Superior temporal gyrus (tissue), 1 donor: ENCODE measurements at regions not wholly inside any gene's neighbourhood (a gene's known extent, or its start where the extent isn't known, plus 50 kb on each side); places are given as distances from the start of the nearest gene placed in this dataset.

Experiments
- DNase-seq: peaks from one replicate; pipeline ENCODE4 v3.0.0-alpha.2; 2016; ENCODE audit errors: extremely low spot score

GRCh38 chr15:46416544-46416943 lies 781.7 kb downstream of the SQOR start:
- DNase-seq = no peak

DNA sequence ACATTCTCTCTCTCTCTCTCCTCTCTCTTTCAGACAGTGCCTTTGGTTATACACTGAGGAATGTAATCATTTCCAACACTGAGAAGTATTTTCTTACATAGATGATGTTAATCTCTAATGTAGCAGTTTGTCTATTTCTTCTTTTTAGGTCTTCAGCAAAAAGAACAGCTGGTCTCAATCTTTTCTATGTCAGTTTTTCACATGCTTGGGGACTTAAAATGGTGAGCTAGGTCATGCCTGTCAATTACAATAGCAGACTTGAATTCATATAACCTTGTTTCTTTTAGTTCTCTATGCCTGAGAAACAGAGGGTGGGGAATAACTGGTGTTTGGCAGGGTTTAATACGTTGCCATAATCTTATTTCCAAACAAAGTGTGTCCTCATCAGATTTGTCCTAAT lies 786.2 kb downstream of the SQOR start:
- DNase-seq = no peak

DNA sequence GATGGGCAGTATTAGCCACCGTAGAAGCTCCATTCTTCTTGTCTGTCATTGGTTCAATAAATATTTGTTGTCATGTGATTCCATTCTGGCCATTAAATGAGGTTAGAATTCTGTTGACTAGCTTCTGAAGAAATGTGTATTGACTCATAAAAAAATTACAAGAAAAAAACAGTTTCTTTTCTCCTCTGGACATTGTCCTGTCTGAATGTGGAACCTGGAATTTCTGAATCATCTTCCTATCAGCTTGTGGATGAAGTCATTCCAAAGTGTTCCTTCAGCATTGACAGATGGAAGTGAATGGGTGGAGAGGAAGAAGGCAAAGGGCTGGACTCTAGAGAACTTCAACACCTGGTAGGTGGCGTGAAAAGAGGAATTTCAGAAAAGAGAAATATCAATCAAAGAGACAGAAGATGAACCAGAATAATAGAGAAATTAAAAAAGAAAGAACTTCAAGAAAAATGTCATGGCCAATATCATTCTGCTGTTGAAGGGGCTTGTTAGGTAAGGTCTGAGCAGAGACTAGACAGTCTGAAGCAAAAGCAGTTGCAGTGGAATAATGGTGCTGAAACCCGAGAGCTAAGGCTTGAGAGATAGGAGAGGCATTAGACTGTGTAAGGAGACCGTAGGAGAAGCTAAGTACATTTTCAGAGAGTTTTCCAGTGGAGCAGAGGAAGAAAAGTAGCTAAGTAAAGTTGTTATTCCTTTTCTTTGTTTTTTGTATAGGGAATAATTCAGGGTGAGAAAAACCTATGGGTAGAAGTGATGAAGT lies 806.6 kb downstream of the SQOR start:
- no peak for DNase-seq

- no peak for DNase-seq
Measured at GRCh38 chr15:46442184-46442583, 807.4 kb downstream of the SQOR start.

- no peak for DNase-seq
Measured at GRCh38 chr15:46442901-46443590, 808.2 kb downstream of the SQOR start.

- DNase-seq = no peak
Measured at GRCh38 chr15:46450112-46450809, 815.4 kb downstream of the SQOR start.

GRCh38 chr15:46450810-46451182 lies 816.0 kb downstream of the SQOR start:
- DNase-seq = no peak

DNA sequence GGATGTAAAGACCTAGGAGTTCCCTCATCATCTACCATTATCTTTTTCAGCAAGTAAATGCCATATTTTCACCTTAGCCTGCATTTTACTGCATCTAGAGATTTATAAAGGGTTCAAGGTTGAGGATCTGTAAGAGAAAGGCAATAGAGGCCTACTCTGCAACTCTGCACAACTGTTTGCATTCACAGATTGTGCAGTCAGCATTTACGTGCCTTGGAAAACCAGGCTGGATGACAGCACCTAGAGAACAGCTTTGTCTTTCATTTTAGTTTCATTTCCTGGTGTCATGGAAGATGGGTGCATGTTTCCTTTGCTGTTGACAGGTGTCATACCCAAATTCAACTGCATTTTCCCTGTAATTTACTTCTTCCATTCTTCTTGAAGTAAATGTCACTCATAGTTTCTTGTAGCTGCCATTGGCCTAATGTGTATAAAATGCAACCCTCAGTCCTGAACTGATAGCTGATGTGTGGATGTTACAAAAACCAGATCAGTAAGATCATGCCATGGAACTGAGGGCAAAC lies 817.5 kb downstream of the SQOR start:
- DNase-seq = no peak

DNA sequence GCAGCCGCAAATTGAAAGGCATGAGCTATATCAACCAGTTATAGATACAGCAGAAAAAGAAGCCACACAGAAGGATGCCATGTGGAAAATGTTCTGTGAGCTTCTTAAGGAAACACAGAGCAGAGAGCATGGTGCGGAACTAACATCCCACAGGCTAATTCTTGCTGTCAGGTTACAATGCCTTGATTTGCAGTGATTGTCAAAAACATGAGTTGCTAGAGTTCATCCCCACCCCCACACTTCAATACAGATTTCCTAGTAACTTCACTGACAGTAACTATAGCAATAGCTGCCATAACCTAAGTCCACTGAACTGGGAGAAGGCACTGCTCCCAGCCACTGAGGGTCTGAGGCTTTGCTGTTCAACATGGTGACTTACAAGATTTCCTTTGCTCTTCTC lies 821.6 kb downstream of the SQOR start:
- peak; percentile 36 for DNase-seq

DNA sequence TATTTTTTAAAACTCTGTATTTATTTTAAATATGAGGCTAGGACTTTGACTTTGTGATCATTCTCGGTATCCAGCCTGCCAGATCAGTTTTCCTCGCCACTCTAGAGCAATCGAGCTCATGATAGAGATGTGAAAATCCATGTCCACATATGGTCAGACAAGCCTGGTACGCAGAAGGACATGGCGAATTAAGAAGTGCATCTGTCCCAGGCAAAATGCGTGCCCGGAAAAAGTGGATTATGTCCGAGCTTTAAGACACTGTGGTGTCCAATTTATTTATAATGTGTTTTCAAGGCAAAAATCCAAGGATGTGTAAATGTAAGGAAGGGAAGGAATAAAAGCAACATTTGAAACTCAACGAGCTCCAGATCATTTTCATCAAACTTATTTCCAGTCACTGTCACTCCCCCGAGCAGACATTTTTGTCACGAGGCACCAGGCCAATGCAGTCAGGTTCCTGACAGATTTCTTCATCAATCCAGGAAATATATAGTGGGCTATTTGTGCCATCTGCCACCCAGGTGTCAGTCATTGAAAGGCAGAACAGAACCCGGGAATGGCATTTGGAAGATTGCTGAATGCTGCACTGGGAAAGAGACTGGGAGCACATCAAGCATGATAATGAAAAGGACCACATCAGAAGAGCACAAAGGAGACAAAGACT lies 825.7 kb downstream of the SQOR start:
- no peak for DNase-seq

- DNase-seq = no peak
Measured at GRCh38 chr15:46461416-46461815, 826.6 kb downstream of the SQOR start.

DNA sequence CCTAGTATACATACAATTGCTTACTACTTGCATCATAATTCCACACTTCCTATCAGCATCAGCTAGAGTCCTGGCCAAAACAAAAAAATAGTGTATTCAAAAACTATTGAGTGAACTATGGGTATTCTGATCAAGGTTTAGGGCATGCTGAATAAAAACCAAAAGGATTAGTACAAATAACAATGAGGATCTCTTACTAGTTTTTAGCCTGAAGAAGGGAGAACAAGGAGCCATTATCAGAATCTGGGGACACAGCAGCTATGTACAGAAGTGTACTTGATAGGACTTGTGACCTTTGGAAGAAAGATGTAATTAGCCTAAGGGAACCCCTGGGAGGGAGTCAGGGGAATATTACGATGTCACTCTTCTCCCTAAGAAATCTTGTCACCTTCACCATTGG lies 832.2 kb downstream of the SQOR start:
- DNase-seq = no peak

GRCh38 chr15:46471096-46471495 lies 836.3 kb downstream of the SQOR start:
- DNase-seq = no peak

DNA sequence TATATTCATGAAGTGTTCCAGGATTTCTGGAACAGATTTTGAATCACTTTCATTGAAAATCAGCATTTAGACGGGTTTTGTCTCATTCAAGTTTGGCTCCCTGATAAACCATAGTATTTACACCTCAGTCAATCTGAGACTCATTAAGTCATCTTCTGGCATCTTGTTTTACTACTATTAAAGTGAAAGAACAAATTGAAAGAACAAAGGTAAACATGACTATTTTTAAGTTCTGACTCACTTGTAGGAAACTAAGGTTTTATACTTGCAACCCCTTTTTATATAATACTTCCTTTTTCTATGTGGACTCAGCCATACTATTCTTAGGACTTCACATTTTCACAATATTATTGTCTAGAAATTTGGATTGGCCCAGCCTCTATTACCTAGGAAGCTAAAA lies 854.4 kb downstream of the SQOR start:
- no peak for DNase-seq

DNA sequence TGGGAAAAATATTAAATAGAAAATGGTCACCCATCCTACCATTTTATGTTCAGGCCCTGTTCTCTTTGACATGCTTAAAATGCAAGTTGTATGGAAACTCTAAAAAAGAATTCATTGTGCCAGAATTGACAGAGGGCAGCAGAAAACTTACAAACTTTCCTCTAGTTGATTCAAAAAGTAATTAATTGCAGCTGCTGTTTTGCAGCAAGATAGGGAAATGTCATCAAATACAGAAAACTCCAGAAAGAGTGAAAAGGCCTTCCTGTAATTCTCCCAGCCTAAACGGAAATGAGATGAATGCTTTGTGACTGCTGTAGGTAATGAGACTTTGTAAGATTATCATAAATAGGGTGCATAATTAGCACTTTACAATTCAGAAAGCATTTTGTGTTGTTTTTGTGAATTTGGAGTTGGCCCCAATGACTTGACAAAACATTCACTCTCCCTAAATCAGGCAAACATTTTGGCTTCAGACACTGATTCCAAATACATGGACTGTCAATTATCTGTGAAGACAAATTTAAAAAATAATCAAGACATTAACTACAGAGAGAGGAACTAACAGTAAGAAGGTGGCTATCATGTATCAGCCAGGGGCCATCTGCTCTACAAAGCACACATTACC lies 861.8 kb downstream of the SQOR start:
- no peak for DNase-seq

DNA sequence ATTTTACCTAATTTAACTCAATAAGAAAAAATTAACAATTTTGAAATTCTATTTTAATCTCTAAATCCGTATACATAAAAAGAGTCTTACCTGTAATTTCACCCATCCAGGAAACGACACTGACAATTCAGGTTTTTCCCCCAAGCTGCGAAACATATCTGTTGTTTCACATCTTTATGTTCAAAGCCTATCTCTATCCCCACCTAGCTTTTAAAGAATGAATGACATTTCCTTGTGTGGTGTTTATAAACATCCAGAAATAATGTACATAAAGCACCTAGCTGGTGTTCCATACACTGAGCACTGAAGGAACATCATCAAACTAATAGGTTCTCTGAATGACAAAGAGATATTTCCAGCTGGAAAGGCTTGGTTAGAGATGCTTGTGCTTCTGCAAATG lies 867.8 kb downstream of the SQOR start:
- DNase-seq = no peak

DNA sequence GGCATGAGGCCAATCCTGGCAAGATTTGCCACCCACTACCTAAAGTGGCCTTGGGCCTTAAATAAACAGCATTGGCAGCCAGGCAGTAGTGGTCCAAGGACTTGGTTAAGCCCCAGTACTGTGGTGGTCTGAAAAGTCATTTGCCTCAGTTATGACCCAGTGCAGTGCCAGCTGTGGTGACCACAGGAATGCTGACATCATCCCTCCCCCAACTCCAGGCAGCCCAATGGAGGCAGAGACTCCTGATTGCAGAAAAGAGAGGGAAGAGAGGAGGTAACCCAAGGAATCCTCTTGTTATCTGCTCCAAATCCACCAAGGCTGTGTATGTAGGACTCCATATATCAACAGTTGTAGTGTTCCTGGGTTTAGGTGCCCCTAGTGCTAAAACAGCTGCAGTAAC lies 883.6 kb downstream of the SQOR start:
- no peak for DNase-seq

DNA sequence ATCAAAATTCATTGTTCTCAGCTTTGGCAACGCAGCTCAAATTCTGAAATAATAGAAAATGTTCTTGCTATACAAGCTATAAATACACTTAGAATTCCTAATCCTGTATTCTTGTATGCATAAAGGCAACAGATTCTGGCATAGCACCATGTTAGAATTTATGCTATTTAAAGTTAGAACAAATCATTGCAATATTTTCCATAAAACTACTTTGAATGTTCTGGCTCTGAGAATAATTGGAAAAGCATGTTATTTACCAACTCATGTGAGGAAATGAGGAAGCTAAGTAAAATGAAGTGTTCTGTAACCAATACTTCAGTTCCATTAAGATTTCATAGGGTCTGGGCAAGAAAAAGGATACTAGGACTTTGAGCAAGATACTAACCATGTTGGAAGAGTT lies 888.9 kb downstream of the SQOR start:
- DNase-seq = peak; percentile 45

DNA sequence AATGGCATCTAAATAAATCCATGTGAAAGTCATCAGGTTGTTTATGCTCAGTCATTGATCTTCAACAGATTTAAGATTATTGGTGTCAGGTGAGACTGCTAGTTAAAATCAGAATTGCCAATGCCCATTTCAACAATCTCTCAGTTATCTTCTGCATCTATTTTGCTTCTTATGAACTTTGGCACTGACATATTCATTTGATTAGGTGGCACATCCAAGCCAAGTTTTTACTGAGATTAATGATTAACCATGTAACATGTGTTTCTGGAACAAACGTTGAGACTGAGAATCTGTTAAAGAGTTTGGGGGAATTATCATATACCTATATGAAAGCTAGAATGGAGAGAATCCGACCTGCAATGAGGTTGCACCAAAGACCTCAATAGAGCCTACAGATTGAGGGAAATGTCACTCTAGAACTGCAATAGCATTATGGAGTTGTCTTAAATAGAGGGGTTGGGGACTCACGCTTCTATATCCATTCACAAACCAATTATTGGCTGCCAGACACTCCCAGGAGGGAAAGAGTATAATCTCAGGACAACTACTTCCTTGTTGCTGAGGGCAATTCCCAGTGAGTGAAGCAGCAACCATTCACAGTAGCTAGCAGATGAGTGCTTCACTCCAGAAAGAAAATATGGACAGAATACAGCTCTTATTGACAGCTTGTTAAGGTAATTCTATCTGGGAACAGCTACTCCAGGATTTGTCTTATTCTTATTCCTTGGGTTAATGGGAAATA lies 891.3 kb downstream of the SQOR start:
- no peak for DNase-seq

GRCh38 chr15:46526726-46527110 lies 891.9 kb downstream of the SQOR start:
- DNase-seq = no peak

DNA sequence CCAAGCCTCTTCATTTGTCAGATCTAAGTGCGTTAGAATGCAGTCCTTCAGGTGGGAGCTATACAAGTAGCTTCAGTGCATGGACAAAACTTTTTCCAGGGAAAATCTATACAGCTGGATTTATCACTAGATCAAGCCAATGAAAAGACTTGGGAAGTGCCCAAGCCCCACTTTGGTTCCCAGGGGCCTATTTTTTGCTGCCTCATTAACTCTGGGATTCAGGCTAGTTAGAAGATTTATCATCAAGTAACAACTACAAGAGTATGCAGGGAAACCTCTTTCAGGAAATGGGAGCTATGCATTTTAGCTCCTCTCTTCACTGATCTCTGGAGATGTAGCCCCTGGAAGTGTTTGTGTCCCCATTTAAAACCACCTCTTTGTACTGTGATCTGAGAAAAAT lies 908.8 kb downstream of the SQOR start:
- DNase-seq = no peak
